PC-3 (cell line): ENCODE measurements at regions not wholly inside any gene's neighbourhood (a gene's known extent, or its start where the extent isn't known, plus 50 kb on each side); places are given as distances from the start of the nearest gene placed in this dataset.
"Not testable (repeated sequence)": the region's sequence is repeated elsewhere in the genome, so short reads cannot be mapped to it uniquely, and the experiment has no call there.

ENCODE experiments used
- CTCF ChIP-seq: fragments of 300-600 bp; sonication (generic); conservative IDR thresholded peaks from 2 replicates; pipeline ENCODE4 v1.5.1; 2017; ENCODE audit warnings: antibody characterized with exemption, low read depth, mild to moderate bottlenecking, low read length
- EZH2 ChIP-seq: fragments of 300-600 bp; sonication (generic); IDR thresholded peaks from one replicate; pipeline ENCODE4 v1.6.1; 2017; ENCODE audit warnings: antibody characterized with exemption, mild to moderate bottlenecking, low read length; ENCODE audit not compliant: unreplicated experiment

- TF ChIP-seq CTCF, EZH2: not testable (repeated sequence)
Observed at GRCh38 chr1:70746062-70746461, 301.6 kb downstream of the PTGER3 start.
